HFFc6 (cell line): ENCODE measurements at regions not wholly inside any gene's neighbourhood (a gene's known extent, or its start where the extent isn't known, plus 50 kb on each side); places are given as distances from the start of the nearest gene placed in this dataset.

ENCODE experiments used
- DNase-seq: peaks from one replicate; pipeline ENCODE4 v3.0.0-alpha.2; 2018
- H3K27ac Mint-ChIP-seq: 2 replicates; pipeline ENCODE4 v1.8.0; 2020; ENCODE audit warnings: mild to moderate bottlenecking, mixed read lengths
- H3K27me3 Mint-ChIP-seq: 2 replicates; pipeline ENCODE4 v1.8.0; 2021; ENCODE audit warnings: mild to moderate bottlenecking, moderate library complexity, mixed read lengths; ENCODE audit not compliant: insufficient read depth
- H3K36me3 Mint-ChIP-seq: 2 replicates; pipeline ENCODE4 v1.8.0; 2021; ENCODE audit warnings: low read depth, mixed read lengths
- H3K4me1 Mint-ChIP-seq: 2 replicates; pipeline ENCODE4 v1.8.0; 2020; ENCODE audit warnings: low read depth, mixed read lengths
- H3K4me3 Mint-ChIP-seq: 2 replicates; pipeline ENCODE4 v1.8.0; 2020; ENCODE audit warnings: mild to moderate bottlenecking, moderate library complexity, mixed read lengths
- H3K9me3 Mint-ChIP-seq: 2 replicates; pipeline ENCODE4 v1.8.0; 2020; ENCODE audit warnings: mild to moderate bottlenecking, mixed read lengths
- TF ChIP-seq, protein P1 (sequence below): fragments of 200-600 bp; sonication (generic); IDR thresholded peaks from 2 replicates; pipeline ENCODE4 v1.5.0; 2021; ENCODE audit warnings: antibody characterized with exemption, mild to moderate bottlenecking

DNA sequence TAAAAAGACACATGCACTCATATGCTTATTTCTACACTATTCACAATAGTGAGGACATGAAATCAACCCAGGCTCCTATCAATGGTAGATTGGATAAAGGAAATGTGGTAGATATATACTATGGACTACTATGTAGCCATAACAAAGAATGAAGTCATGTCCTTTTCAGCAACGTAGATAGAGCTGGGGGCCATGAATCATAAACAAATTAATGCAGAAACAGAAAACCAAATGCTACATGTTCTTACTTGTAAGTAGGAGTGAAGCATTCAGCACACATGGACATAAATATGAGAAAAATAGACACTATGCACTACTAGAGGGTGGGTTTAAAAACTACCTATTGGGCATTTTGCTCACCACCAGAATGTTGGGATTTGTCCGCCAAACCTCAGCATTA is 278.0 kb upstream of the MIS18BP1 start:
- H3K27me3 Mint-ChIP-seq, result peaks cover 2% of the 10 kb centered on the region; the same call in 1 of the 2 replicates
- H3K4me3 Mint-ChIP-seq, result no peak overlapping the region
- H3K9me3 Mint-ChIP-seq, result peaks cover 42% of the 10 kb centered on the region
- H3K27ac Mint-ChIP-seq, result no peak overlapping the region
- H3K36me3 Mint-ChIP-seq, result peaks cover 3% of the 10 kb centered on the region; the same call in 1 of the 2 replicates
- TF ChIP-seq, protein P1, sequence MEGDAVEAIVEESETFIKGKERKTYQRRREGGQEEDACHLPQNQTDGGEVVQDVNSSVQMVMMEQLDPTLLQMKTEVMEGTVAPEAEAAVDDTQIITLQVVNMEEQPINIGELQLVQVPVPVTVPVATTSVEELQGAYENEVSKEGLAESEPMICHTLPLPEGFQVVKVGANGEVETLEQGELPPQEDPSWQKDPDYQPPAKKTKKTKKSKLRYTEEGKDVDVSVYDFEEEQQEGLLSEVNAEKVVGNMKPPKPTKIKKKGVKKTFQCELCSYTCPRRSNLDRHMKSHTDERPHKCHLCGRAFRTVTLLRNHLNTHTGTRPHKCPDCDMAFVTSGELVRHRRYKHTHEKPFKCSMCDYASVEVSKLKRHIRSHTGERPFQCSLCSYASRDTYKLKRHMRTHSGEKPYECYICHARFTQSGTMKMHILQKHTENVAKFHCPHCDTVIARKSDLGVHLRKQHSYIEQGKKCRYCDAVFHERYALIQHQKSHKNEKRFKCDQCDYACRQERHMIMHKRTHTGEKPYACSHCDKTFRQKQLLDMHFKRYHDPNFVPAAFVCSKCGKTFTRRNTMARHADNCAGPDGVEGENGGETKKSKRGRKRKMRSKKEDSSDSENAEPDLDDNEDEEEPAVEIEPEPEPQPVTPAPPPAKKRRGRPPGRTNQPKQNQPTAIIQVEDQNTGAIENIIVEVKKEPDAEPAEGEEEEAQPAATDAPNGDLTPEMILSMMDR, result no peak
- no peaks in the 10 kb centered on the region for H3K4me1 Mint-ChIP-seq
- no peak for DNase-seq

DNA sequence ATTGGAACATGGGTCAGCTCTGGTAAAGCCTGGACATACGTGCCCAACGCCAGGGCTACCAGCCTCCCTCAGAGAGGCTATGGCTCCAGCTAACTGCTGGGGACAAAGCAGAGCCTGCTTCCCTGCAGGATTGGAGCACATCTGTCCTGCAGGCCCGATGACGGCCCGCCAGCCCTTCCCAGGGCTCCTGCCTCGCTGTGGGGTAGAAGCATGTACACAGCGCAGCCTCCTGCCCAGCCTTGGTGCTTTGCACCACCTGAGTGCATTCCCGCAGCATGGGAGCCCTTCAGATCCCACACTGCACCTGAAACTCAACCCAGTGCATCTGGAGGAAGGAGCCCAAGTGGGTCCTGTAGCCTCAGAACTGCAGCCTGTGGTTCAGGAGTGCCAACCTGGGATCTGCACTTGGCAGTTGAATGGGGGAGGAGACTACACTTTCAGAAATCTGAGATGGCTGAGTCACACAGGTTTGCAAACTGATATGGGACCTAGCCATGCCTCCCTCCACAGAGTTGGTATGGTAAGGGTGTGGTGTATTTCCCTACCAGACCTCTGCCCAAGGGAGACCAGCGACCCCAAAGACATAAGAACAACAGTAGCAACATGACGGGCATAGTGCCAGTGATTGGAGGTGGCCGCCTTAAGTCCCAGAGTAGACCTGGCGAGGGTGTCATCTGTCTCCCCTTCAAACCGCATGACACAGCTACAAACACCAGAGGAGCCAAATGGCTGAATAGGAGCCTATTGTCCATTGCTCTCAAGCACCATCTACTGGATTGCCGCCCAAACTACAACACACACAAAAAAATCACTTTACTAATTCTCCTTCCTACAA is 273.9 kb upstream of the MIS18BP1 start:
- peaks cover 47% of the 10 kb centered on the region for H3K9me3 Mint-ChIP-seq
- H3K4me1 Mint-ChIP-seq, result no peaks in the 10 kb centered on the region
- H3K27ac Mint-ChIP-seq, result no peak overlapping the region
- no peak overlapping the region for H3K4me3 Mint-ChIP-seq
- H3K27me3 Mint-ChIP-seq, result peaks cover 2% of the 10 kb centered on the region; the same call in 1 of the 2 replicates
- peaks cover 4% of the 10 kb centered on the region; the same call in 1 of the 2 replicates for H3K36me3 Mint-ChIP-seq
- TF ChIP-seq, protein P1, result peak; percentile 37; the same call in 1 of the 2 replicates
- no peak for DNase-seq

DNA sequence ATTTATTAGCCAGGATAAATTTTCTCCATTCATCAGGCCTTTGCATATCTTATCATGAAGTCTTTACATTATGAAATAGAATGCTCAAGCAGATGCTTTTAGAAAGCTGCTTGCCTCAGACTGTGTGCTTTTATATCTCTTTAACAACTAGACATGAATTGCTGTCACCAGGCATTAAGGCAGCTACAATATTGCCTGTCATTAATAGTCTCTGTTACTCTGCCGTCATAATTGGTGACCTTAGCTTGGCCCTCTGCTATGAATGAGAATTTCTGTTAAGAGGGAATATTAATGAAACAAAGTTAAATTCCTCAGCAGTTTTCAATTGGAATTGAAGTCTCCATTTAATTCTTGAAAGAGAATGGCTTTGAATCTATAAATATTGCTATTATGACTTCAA is 266.8 kb upstream of the MIS18BP1 start:
- 0 out of 2 replicates have a peak, but pooled peaks cover 2% of the 10 kb centered on the region for H3K27me3 Mint-ChIP-seq

DNA sequence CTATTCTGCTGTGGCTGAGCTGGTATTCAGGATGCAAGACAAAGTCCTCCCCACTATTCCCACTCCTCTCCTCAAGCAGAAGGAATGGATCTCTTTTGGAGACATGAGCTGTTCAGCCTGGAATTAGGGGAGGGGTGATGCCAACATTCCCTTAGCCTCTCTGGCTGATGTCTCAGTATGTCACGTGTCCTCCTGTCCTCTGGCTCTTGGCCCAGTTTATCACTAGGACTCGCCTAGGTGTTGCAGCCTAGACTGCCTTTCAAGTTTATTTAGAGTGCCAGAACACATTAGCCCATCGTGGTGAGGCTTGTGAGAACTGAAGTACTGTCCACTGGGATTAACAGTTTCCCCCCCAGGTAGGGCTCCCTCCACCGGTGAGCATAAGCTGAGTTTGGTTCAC is 239.9 kb upstream of the MIS18BP1 start:
- Mint-ChIP-seq H3K4me3 (no peak overlapping the region), H3K27me3 (no peaks in the 10 kb centered on the region), H3K27ac (no peak overlapping the region), H3K9me3 (peaks cover 21% of the 10 kb centered on the region), H3K4me1 (no peaks in the 10 kb centered on the region), H3K36me3 (no peaks in the 10 kb centered on the region)
- TF ChIP-seq, protein P1, result no peak
- no peak for DNase-seq

More for the DNA sequence above, 266.8 kb upstream of the MIS18BP1 start:
- peaks cover 30% of the 10 kb centered on the region for H3K9me3 Mint-ChIP-seq
- no peaks in the 10 kb centered on the region for H3K4me1 Mint-ChIP-seq
- no peak overlapping the region for H3K27ac Mint-ChIP-seq
- DNase-seq, result no peak
- no peak overlapping the region for H3K4me3 Mint-ChIP-seq
- no peaks in the 10 kb centered on the region for H3K36me3 Mint-ChIP-seq
- TF ChIP-seq, protein P1, result no peak

DNA sequence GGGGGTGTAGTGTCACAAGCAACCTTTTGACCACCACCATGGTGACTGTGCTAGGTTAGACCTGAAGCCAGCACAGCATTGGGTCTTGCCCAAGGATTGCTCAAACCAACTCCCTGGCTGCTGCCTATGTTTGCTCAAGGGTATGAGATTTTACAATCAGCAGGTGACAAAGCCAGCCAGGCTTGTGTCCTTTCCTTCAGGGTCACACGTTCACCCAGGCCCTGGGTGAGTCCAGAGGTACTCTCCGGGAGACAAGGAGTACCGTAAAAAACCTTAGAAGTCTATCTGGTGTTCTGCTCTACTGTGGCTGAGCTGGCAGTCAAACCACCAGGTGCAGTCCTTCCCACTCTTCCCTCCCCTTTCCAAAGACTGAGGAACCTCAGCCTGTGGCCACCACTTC is 238.9 kb upstream of the MIS18BP1 start:
- TF ChIP-seq, protein P1, result no peak
- Mint-ChIP-seq H3K27me3 (no peaks in the 10 kb centered on the region), H3K27ac (no peak overlapping the region), H3K4me1 (no peaks in the 10 kb centered on the region), H3K36me3 (no peaks in the 10 kb centered on the region), H3K9me3 (peaks cover 28% of the 10 kb centered on the region), H3K4me3 (no peak overlapping the region)
- DNase-seq, result no peak
